ENCODE measurements at regions not wholly inside any gene's neighbourhood (a gene's known extent, or its start where the extent isn't known, plus 50 kb on each side); places are given as distances from the start of the nearest gene placed in this dataset.

DNA sequence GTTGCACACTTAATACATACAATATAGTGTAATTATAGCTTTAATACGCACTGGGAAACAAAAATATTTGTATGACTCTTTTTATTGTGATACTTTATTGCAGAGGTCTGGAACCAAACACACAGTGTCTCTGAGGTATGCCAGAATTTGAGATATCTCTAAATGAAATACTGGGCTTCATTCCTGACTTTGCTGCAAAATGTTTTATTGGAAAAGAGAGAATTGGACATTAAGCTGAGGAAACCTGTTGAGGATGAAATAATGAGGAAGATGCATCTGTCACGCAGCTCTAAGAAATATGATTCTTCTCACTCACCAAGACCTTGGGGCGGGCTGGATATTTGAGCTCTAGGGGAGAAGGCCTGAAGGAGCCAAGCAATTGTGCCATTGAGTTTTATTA lies 242.1 kb downstream of the CPE start:
- Histone ChIP-seq H3K27ac (ENCODE audit: control insufficient read depth, insufficient read depth, low read length) (no peak overlapping the region), H3K79me2 (ENCODE audit: control insufficient read depth, insufficient read depth, low read length) (no peaks in the 10 kb centered on the region), H2AFZ (ENCODE audit: control insufficient read depth, low read length) (no peak overlapping the region), H3K4me3 (ENCODE audit: control insufficient read depth in 2 of 3, extremely low read depth in 1 of 3, insufficient read depth in 2 of 3, low read depth in 1 of 3, low read length in 3 of 3) (no peak overlapping the region), H3K4me1 (ENCODE audit: control insufficient read depth, extremely low read depth, insufficient read depth, low read length) (peaks cover 8% of the 10 kb centered on the region), H4K20me1 (ENCODE audit: control insufficient read depth, extremely low read depth, insufficient read depth, low read length) (no peaks in the 10 kb centered on the region), H3K36me3 (ENCODE audit: control insufficient read depth in 2 of 2, extremely low read depth in 1 of 2, insufficient read depth in 2 of 2, low read length in 2 of 2) (no peaks in the 10 kb centered on the region), H3K27me3 (ENCODE audit: control insufficient read depth, extremely low read depth, insufficient read depth, low read length) (no peaks in the 10 kb centered on the region), H3K4me2 (ENCODE audit: control insufficient read depth, extremely low read depth, insufficient read depth, low read depth, low read length) (no peak overlapping the region), H3K9ac (ENCODE audit: control insufficient read depth, extremely low read depth, insufficient read depth, low read length) (no peak overlapping the region), H3K9me1 (ENCODE audit: control insufficient read depth, extremely low read depth, insufficient read depth, low read length) (no peaks in the 10 kb centered on the region), H3K9me3 (ENCODE audit: control insufficient read depth, low read depth, low read length) (no peaks in the 10 kb centered on the region)
- no peak for DNase-seq (ENCODE audit: low read depth, low spot score)
- TF ChIP-seq, protein P1, sequence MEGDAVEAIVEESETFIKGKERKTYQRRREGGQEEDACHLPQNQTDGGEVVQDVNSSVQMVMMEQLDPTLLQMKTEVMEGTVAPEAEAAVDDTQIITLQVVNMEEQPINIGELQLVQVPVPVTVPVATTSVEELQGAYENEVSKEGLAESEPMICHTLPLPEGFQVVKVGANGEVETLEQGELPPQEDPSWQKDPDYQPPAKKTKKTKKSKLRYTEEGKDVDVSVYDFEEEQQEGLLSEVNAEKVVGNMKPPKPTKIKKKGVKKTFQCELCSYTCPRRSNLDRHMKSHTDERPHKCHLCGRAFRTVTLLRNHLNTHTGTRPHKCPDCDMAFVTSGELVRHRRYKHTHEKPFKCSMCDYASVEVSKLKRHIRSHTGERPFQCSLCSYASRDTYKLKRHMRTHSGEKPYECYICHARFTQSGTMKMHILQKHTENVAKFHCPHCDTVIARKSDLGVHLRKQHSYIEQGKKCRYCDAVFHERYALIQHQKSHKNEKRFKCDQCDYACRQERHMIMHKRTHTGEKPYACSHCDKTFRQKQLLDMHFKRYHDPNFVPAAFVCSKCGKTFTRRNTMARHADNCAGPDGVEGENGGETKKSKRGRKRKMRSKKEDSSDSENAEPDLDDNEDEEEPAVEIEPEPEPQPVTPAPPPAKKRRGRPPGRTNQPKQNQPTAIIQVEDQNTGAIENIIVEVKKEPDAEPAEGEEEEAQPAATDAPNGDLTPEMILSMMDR (optimal IDR thresholded peaks at IDR 0.05 in 1 of 3, IDR thresholded peaks at IDR 0.05 in 1 of 3, conservative IDR thresholded peaks at IDR 0.05 in 1 of 3; ENCODE audit: extremely low read depth in 1 of 3, insufficient read depth in 2 of 3, low read length in 3 of 3) = no peak
- no peak for TF ChIP-seq EZH2 (IDR thresholded peaks at IDR 0.05; ENCODE audit: low read length)
- FAIRE-seq = no peak
- dilution Hi-C loops (cut with MboI; ENCODE audit: extremely low pct_ligation_motif_present, low sequenced_read_pairs) = no loop called here

DNA sequence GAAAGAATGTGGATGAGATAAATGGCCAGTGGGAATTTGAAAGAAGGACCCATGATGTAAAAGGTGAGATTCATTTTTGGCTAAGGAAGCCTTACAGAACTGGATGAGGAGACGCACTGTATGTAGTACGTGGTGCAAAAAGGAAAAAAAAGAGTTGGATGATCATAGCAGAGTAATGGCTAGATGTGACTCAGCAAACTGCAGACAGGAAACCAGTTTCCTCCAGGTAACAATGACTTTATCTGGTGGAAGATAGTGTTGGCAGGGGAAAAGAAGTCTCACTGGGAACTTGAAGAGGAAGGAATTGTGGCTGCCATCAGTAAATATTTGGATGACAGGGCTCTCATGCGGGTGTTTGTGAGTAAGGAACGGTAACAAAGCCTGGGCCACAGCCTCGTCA lies 243.2 kb downstream of the CPE start:
- Histone ChIP-seq H4K20me1 (ENCODE audit: control insufficient read depth, extremely low read depth, insufficient read depth, low read length) (no peaks in the 10 kb centered on the region), H3K79me2 (ENCODE audit: control insufficient read depth, insufficient read depth, low read length) (no peaks in the 10 kb centered on the region), H3K4me2 (ENCODE audit: control insufficient read depth, extremely low read depth, insufficient read depth, low read depth, low read length) (no peak overlapping the region), H2AFZ (ENCODE audit: control insufficient read depth, low read length) (peak overlapping the region; percentile 54), H3K9me3 (ENCODE audit: control insufficient read depth, low read depth, low read length) (no peaks in the 10 kb centered on the region), H3K27me3 (ENCODE audit: control insufficient read depth, extremely low read depth, insufficient read depth, low read length) (no peaks in the 10 kb centered on the region), H3K9ac (ENCODE audit: control insufficient read depth, extremely low read depth, insufficient read depth, low read length) (no peak overlapping the region), H3K36me3 (ENCODE audit: control insufficient read depth in 2 of 2, extremely low read depth in 1 of 2, insufficient read depth in 2 of 2, low read length in 2 of 2) (no peaks in the 10 kb centered on the region), H3K4me3 (ENCODE audit: control insufficient read depth in 2 of 3, extremely low read depth in 1 of 3, insufficient read depth in 2 of 3, low read depth in 1 of 3, low read length in 3 of 3) (no peak overlapping the region), H3K9me1 (ENCODE audit: control insufficient read depth, extremely low read depth, insufficient read depth, low read length) (no peaks in the 10 kb centered on the region), H3K27ac (ENCODE audit: control insufficient read depth, insufficient read depth, low read length) (no peak overlapping the region), H3K4me1 (ENCODE audit: control insufficient read depth, extremely low read depth, insufficient read depth, low read length) (peaks cover 8% of the 10 kb centered on the region)
- TF ChIP-seq EZH2 (IDR thresholded peaks at IDR 0.05; ENCODE audit: low read length) = no peak
- TF ChIP-seq, protein P1 (optimal IDR thresholded peaks at IDR 0.05 in 1 of 3, IDR thresholded peaks at IDR 0.05 in 1 of 3, conservative IDR thresholded peaks at IDR 0.05 in 1 of 3; ENCODE audit: extremely low read depth in 1 of 3, insufficient read depth in 2 of 3, low read length in 3 of 3) = no peak
- dilution Hi-C loops (cut with MboI; ENCODE audit: extremely low pct_ligation_motif_present, low sequenced_read_pairs) = no loop called here
- no peak for DNase-seq (ENCODE audit: low read depth, low spot score)
- peak; percentile 79 for FAIRE-seq
